ENCODE measurements at regions not wholly inside any gene's neighbourhood (a gene's known extent, or its start where the extent isn't known, plus 50 kb on each side); places are given as distances from the start of the nearest gene placed in this dataset.

DNA sequence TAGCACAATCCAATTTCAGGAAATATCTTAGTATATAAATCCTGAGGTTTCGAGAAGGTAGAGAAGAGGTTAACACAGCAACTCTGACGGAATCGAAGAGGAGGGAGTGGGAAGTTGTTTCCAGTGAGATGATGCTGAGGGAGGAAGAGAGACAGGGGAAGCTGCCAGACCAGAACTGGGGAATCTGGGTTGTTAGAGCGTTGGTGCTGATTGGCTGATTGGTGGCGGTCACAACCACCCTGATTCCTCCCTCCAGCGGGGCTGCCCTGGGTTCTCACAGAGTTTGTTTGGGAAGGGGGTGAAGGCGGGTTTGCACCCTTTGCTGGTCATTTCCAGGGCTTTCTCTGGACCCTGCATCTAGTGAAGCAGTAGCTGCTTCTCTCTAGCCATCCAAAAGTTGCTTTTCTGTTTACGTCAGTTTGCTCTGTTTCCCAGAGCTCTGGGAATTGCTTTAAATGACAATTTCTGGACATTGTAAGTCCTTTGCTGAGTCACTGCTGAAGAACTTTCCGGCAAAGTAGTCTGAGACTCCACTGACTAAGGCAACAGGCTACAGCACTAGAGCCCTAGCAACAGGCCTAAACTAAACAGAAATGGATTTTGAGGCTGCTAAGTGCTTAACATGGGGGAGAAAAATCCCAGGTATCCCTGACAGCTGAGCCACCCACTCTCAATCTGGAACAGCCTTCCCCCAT lies 90.1 kb downstream of the TENT5C start (continued):
- TF ChIP-seq REST (IDR thresholded peaks at IDR 0.05; ENCODE audit: borderline replicate concordance): no peak
- TF ChIP-seq REST (CRISPR knock-in tag; IDR thresholded peaks at IDR 0.05; ENCODE audit: low read depth): no peak
- TF ChIP-seq FIP1L1 (IDR thresholded peaks at IDR 0.05; ENCODE audit: low read depth, low read length, poor library complexity, severe bottlenecking): no peak
- no peak for TF ChIP-seq STAT5B (CRISPR knock-in tag; IDR thresholded peaks at IDR 0.05)
- TF ChIP-seq MAFF (IDR thresholded peaks at IDR 0.05; ENCODE audit: low read length): peak; percentile 56
- TF ChIP-seq ARNT (IDR thresholded peaks at IDR 0.05): no peak
- no peak for TF ChIP-seq RAD51 (IDR thresholded peaks at IDR 0.05; ENCODE audit: borderline replicate concordance, low read depth)
- no peak for TF ChIP-seq E2F8 (IDR thresholded peaks at IDR 0.05; ENCODE audit: low read depth, partially characterized antibody)
- no peak for TF ChIP-seq ZSCAN32 (CRISPR knock-in tag; IDR thresholded peaks at IDR 0.05)
- TF ChIP-seq CCAR2 (IDR thresholded peaks at IDR 0.05; ENCODE audit: low read depth, low read length): no peak
- TF ChIP-seq NFE2L1 (tag; IDR thresholded peaks at IDR 0.05; ENCODE audit: borderline replicate concordance, low read depth): peak; percentile 47; the same call in 1 of the 2 replicates
- no peak for TF ChIP-seq E2F6 (IDR thresholded peaks at IDR 0.05; ENCODE audit: borderline replicate concordance in 1 of 2, extremely low read depth in 1 of 2, insufficient read depth in 1 of 2, insufficient read length in 1 of 2, low read depth in 1 of 2, low read length in 1 of 2, poor library complexity in 1 of 2, severe bottlenecking in 1 of 2)
- no peak for TF ChIP-seq CBX3 (IDR thresholded peaks at IDR 0.05; ENCODE audit: borderline replicate concordance in 1 of 2, low read length in 2 of 2)
- TF ChIP-seq JUND (IDR thresholded peaks at IDR 0.05; ENCODE audit: borderline replicate concordance, low read depth, low read length): peak; percentile 7; the same call in 1 of the 2 replicates
- TF ChIP-seq JUND (tag; IDR thresholded peaks at IDR 0.05; ENCODE audit: borderline replicate concordance, low read depth, low read length): peak; percentile 27; the same call in 1 of the 3 replicates
- no peak for TF ChIP-seq ZNF780A (CRISPR knock-in tag; IDR thresholded peaks at IDR 0.05)
